ENCODE measurements at regions not wholly inside any gene's neighbourhood (a gene's known extent, or its start where the extent isn't known, plus 50 kb on each side); places are given as distances from the start of the nearest gene placed in this dataset.

DNA sequence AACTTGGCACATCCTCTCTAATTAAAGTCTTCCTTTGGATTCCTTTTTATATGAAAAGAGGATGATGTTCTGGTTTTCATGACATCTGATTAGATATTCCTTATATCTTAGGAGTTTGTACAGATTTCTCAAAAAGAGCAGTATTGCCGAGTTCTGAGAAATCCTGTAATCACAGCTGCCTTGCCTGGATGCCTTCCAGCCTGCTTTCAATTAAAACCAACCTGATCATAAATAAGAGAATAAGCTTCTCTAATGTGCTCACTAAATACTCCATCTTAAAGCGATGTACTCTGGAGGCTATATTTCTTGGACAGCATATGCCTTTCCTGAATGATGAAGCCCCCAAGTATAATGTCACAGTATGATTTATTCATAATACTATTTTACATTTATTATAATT is 1203.8 kb upstream of the PIK3C3 start:
- no peak for DNase-seq (ENCODE audit: low read depth in 4 of 4, low spot score in 2 of 4)

DNA sequence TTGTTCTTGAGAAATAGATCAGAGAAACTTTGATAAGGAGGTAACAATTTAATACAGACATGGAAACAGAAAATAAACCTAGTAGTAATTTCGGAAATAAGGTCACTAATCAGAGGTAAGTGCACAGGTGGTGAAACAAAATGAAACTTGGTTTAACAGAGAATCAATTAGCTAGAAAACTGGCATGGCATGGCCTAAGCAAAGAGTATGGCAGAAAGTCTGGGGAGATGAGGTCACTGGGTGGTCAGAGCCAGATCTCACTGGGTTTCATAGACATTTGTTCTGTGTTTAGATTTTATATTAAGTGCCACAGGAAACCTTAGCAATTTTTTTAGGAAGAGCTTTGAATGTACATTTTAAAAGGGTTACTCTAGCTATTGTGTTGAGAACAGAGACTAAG is 1216.0 kb upstream of the PIK3C3 start:
- no peak for DNase-seq (ENCODE audit: low read depth in 4 of 4, low spot score in 2 of 4)

DNA sequence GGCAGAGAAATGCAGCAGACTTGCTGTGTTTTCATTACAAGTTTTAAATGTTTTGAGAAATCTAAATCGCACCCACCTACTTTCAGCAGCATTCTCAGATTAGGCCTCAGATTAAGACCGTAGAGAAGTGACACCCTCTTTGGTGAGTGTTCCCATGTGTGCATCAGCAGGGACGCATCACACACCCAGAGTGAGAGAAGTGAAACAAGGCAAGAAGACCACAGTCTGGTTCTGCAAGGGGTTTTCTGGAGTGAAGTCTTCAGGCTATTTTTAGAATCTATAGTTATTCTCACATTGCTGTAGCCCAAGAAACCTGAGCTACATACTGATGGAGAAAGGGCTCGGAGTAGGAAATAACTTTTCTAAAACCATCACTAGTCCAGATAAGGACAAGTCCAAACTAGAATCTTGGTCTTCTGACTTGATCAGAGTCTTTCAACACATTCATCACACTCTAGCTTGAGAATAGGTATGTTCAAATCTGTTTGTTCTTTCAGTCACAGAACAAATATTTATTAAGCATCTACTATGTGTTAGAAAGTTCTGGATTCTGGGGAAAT is 1216.6 kb upstream of the PIK3C3 start:
- no peak for DNase-seq (ENCODE audit: low read depth in 4 of 4, low spot score in 2 of 4)

DNA sequence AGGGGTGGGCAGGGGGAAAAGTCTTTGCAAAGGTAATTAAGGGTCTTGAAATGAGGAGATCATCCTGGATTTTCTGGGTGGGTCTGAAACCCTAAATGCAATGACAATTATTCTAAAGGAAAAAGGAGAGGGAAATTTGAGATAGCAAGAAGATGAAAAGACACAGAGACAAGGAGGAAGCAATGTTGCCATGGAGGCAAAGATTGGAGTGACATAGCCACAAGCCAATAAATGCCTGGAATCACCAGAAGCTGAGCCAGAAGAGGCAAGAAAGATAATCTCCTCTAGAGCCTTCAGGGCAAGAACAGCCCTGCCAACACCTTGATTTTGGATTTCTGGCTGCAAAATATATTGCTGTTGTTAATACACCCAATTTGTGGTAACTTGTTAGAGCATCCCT is 1246.3 kb upstream of the PIK3C3 start:
- no peak for DNase-seq (ENCODE audit: low read depth in 4 of 4, low spot score in 2 of 4)

DNA sequence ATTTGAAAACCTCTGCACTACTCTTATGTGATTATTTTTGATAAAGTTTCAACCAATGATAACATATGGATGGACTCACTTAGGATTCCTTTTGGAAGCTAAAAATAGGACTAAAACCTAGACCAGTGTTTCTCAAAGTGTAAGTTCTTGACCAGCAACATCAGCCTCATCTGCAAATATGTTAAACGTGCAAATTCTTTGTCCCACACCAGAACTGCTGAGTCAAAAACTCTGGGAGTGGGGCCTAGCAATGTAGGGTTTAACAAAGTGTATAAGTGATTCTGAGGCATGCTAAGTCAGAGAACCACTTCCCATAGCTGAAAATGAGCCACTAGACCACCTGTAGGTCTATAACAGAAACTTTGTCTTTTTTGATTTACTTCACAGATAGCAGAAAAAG is 1247.2 kb upstream of the PIK3C3 start:
- DNase-seq (ENCODE audit: low read depth in 4 of 4, low spot score in 2 of 4) = no peak

DNA sequence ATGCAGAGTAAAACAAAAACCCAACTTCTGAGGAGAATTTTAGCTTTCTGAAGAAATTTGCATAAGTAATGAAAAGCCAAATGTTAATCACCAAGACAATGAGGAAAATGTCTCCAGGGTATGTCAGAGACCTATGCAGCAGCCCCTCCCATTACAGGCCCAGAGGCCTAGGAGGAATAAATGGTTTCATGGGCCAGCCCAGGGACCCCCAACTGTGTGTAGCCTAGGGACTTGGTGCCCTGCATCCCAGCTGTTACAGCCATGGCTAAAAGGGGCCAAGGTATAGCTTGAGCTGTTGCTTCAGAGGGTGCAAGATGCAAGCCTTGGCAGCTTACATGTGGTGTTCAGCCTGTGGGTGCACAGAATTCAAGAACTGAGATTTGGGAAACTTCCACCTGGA is 1256.9 kb upstream of the PIK3C3 start:
- DNase-seq (ENCODE audit: low read depth in 4 of 4, low spot score in 2 of 4) = no peak

DNA sequence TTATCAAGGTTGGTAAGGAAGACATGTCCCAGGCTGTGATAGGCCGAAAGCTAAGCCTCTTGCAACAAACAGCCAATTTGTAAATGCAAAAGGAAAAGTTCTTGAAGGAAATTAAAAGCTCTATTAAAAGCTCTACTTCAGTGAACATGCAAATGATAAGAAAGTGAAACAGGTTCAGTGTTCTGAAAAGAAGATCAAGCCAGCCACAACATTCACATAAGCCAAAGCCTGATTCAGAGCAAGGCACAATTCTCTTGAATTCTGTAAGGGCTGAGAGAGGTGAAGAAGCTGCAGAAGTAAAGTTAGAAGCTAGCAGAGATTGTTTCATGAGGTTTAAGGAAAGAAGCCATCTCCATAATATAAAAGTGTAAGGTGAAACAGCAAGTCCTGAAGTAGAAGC is 1259.5 kb upstream of the PIK3C3 start:
- DNase-seq (ENCODE audit: low read depth in 4 of 4, low spot score in 2 of 4) = no peak

DNA sequence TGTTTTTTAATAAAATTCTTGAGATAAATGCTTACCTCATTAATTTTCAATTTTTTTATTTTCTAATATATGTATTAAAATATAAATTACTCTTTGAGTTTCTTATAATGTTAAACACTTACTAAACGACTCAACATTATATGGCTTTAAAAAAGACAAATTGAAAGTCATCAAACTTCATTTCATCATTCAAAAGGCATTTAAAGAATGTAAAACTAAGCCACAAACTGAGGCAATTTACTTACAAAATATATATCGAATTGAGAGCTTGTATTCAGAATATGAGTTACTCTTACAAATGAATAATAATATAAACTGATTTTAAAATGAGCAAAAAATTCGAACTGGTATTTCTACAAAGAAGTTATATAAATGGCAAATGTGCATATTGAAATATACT is 1262.2 kb upstream of the PIK3C3 start:
- DNase-seq (ENCODE audit: low read depth in 4 of 4, low spot score in 2 of 4) = no peak

DNA sequence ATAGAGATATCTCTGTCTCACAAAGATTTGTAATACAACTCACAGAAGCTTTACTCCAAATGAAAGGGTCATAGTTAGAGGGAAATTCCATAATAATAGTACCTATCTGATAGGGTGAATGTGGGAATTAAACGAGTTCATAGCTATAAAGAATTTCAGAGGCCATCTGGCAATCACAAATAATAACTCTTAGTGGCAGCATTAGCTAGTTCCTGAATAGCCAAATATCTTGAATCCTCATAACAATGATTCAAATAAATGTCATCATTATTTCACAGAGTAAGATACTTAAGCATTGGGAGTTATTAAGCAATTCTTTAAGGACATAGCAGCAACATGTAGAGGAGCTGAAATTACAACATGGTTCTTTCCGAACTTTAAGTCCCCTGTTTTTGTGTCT is 1265.0 kb upstream of the PIK3C3 start:
- DNase-seq (ENCODE audit: low read depth in 4 of 4, low spot score in 2 of 4) = no peak

DNA sequence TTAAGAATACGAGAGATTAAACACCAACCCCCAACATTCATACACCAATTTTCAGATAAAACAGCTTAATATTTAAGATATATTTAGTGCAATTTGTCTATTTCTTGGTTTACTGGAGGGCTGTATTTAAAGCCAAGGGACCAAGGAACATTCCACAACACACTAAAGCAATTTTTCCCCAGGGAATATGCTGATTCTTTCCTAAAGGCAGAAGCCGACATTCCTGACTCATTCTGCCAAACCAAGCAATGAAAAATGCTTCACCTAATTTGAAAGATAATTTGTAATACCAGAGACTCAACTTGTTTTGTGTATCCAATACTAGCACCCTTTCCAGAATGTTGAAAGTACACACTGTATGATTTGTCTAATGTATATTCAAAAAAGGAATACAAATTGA is 1267.6 kb upstream of the PIK3C3 start:
- no peak for DNase-seq (ENCODE audit: low read depth in 4 of 4, low spot score in 2 of 4)

DNA sequence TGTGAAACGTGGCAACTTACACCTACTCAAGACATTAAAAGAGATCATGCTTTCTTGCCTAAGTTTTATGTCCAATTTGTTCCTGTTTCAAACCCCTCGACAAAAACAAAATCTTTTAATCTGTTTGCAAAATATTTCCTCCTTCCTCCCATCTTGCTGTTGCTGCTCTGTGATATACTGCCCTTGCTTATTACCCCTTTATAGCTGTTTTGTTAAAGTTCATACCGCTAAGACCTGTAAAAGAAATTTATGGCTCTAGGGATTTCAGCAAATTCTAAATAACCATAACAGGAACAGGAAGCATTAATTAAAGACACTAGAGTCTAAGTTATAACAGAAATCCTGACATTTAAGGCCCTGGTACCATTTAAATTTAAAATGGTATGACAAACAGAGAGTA is 1268.2 kb upstream of the PIK3C3 start:
- peak in 2 of 4 donors; percentile 11 to 34 for DNase-seq (ENCODE audit: low read depth in 4 of 4, low spot score in 2 of 4)

DNA sequence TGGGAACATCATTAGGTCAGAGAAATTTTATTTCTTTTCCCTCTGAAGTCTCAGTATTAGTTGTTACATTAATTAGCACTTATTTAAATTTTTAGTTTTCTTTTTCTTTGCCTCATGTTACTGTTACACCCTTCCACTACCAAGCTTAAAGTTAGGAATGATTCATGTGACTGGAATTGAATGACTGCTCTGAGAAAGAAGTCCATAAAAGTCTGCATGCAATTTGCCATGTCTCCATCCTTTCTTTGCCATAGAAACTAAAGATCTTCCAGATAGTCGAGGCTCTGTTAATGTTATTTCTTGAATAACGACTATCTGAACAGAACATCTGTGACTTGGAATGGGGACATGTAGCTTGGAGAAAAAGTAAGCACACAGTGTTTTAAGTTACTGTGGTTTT is 1269.8 kb upstream of the PIK3C3 start:
- DNase-seq (ENCODE audit: low read depth in 4 of 4, low spot score in 2 of 4) = no peak

DNA sequence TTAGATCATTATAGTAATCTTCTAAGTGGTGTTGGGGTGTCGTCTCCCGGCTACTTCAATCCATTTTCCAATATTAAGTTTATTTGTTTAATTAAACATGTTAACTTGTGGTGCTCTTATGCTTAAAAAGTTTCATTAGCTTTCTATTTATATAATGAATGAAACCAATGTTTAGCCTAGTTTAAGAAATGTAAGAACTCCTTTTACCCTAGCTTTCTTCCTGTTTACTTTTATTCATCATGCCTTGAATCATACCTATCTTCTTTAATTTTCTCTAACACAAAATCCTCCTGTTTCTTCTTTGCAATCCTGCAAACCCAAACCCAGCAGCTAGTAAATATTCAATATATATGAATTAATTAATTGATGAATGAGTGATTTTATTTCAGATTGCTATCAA is 1276.7 kb upstream of the PIK3C3 start:
- DNase-seq (ENCODE audit: low read depth in 4 of 4, low spot score in 2 of 4) = no peak

DNA sequence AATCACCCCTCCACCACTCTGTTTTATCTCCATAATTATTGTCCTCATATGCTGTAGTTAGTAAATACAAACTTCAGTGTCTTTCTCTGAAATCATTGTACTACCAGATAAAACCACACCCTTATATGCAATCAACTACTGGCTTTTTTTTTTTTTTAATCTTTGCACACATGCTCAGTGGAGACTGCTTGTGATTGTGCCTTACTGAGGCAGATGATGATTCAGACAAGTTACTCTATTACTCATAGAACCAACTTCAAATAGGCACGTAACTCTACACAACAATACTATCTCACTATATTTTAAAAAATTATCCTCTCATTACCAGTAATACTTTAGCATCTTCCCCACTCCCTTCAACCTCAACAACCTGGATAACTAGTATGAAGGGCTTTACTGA is 1278.4 kb upstream of the PIK3C3 start:
- DNase-seq (ENCODE audit: low read depth in 4 of 4, low spot score in 2 of 4) = no peak

DNA sequence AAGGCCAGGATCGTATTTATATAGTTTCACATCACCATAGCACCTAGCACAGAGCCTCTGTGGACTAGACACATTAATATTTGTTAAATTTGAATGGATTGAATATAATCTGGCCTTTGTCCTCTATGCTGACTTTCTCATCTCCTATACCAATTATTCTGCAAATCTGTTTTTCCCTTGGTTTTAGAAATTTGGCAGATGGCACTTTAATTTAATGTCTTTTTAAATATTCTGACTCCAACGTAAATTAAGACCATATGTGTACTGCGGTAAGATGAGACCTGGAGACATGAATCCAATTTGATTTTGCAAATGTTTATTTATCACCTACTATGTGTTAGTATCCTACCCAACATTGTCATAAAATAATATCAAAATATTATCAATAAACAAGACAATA is 1281.9 kb upstream of the PIK3C3 start:
- DNase-seq (ENCODE audit: low read depth in 4 of 4, low spot score in 2 of 4) = no peak

DNA sequence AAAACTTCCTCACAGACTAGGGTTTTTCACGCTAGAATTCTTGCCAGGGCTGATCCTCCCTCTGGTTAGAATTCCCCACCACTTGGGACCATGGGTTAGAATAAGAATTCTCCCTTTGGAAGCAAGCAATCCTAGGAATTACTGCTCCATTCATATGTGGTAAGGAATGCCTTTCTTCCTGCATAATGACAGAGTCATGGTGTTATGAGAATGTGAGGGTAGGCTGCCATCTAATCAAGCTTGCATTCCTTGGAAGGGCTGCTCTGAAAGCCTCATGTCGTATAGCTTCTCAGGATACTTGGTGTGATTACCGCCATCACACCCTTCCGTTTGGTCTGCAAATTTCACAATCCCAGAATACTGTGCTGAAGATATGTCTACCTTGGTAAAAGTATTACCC is 1282.4 kb upstream of the PIK3C3 start:
- no peak for DNase-seq (ENCODE audit: low read depth in 4 of 4, low spot score in 2 of 4)

DNA sequence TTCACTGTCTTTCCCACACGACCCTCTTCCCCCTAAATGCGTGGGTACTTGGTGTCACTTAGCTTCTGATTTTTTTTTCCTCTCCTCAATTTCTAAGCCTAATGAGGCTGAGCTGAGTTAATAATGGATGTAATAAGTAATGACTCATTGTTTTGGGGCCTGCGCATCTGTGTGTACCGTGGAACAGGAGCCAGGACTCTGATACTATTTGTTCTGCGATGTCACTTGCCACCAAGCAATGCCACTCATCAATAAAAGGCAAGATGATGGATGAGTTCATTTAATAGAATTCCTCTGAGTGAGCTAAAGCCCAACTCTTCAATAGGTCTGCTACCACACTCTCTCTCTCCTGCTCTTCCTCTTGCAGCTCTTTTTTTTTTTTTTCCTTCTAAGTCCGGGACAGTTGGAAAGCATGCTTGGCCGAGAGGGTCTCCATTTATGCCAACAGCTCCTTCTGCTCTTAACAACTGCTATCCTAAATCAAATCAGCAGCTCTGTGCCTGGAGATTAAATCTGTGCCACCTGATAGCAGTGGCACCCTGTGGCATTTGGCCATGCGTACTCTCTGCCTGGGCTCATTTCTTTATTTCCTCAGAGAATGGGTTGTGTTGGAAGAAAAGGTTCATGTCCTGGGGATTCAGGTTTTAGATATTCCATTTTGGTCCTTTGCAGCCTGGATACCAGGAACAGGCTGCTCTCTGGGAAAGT is 1284.2 kb upstream of the PIK3C3 start:
- no peak for DNase-seq (ENCODE audit: low read depth in 4 of 4, low spot score in 2 of 4)

DNA sequence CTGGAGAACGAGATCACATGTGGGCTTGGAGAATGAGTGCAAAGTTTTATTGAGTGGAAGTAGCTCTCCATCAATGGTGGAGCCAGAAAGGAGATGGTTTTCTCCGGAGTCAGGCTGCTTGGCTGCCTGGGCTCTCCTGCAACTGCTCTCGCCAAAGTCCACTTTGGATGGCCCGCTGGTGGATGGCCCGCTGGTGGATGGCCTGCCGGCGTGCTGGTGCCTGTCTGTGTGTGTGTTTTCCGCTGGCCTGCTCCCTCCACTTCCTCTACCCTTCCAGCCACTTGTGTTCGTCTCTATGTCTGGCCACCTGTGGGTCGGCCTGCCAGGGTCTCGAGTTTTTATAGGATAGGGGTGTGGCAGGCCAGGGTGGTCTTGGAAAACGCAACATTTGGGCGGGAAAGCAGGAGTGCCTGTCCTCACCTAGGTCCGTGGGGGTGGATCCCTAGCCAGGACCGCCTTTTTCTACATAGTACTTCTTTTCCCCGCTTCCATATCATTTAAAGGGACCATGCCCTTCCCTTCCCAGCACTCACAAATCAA is 1292.1 kb upstream of the PIK3C3 start:
- DNase-seq (ENCODE audit: low read depth in 4 of 4, low spot score in 2 of 4) = no peak

DNA sequence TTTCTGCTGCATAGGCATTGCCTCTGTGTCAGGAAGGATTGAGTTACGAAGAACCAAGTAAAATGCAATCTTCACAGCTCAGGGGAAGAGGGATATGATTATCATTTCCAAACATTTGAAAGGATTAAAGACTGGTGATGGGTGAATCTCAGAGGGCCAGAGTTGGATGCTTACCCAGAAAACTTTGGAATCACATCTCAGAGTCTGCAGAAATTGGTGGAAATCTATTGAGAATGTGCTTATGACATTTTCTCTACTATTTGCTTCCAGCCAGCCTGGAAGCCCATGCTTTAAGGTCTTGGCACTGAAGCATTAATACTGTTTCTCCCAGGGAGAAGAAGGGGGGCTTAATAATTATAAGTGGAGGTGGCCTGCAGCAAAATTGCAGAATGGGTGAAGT is 1301.4 kb upstream of the PIK3C3 start:
- DNase-seq (ENCODE audit: low read depth in 4 of 4, low spot score in 2 of 4) = no peak

DNA sequence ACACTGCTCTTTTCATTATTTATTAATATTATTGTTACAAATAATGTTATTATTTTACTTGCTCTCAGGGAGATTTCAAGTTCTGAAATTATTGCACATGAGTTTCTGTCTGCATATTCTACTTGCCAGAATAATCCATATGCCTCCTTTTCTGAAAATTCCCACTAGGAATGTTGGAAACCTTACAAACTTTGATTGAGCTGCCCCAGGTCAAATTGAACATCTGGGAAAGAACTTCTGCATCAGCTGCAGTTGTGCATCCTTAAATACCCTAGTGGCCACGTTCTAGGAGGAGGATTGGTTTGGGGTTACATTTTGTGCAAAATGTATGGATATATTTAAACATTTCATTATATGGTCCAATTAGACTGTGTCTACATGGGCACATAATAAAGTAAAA is 1302.7 kb upstream of the PIK3C3 start:
- DNase-seq (ENCODE audit: low read depth in 4 of 4, low spot score in 2 of 4) = no peak

DNA sequence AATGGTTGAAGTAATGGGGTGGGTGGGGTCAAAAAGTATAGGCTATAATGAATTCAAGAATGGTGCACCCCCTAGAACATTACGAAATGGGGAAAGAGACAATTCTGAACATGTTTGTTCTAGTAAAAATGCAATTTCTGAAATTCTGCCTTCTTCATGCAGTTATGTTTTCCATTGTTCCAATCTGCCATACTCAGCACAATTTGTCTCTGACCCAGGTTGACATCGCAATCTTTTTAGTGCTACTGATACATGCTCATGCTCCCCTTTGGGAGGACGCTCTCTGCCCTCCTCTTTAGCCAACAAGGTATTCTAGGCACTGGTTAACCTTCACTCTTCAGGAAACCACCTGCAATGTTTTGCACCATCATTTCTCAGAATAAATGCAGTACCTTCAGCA is 1303.9 kb upstream of the PIK3C3 start:
- DNase-seq (ENCODE audit: low read depth in 4 of 4, low spot score in 2 of 4) = no peak

DNA sequence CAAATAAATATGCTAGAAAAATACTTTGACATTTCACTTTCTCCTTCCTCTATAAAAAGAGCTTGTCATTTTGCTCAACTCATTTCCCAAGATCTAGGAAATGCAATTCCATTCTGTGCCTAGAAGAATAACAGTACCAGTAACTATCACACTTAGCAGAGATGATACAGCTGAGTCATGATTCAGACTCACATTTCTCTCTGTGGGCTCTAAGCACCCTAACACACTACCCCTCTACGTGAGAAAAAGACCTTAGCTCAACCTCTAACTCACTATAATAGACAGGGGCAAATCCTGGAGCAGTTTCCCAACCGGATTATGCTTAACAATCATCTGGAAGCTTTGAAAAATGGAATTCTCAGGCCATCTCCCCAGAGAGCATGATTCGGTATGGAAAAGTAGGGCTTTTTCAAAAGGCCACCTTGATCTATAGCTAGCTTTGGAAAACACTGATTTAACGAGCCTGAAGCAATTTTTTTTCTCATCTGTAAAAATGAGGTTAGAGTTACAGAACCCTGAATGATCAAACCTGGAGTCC is 1312.3 kb upstream of the PIK3C3 start:
- DNase-seq (ENCODE audit: low read depth in 4 of 4, low spot score in 2 of 4) = no peak

Measured in left renal cortex interstitium (tissue), 4 donors.